ENCODE measurements at regions not wholly inside any gene's neighbourhood (a gene's known extent, or its start where the extent isn't known, plus 50 kb on each side); places are given as distances from the start of the nearest gene placed in this dataset.
"Not testable (repeated sequence)": the region's sequence is repeated elsewhere in the genome, so short reads cannot be mapped to it uniquely, and the experiment has no call there.

DNA sequence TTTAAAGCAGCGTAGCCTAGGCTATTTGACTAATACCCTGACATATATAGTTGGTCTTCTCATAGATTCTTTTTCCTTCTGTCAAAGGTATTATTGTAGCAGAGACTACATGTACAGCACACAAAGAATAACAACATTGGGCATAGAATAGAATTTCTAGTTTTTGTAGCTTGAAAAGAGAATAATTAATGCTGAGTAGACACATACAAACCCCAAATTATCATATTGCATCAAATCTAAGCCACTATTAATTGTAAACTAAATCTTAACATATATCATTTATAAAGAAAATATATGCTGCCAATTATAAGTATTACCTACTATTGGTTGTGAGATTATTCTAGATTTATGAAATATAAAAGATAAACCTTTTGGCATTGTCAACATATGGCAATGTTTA lies 574.5 kb downstream of the SLCO4C1 start:
- DNase-seq = no peak

DNA sequence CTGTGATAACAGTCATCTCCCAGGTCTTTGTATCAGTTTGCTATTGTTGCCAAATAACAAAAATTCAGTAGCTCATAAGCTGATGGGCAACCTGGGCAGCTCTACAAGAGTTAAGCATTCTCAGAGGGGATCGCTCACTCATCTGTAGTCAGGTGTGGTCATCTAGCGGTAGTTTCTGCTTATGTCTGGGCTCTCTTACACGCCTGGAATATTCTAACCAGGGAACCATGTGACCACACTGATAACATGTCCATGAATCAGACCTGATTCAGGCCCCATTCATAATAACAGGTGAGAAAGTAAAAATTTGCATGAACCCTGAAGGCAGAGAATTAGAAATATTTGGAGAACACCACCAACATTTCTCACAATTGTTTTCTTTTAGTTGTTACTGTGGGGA lies 576.1 kb downstream of the SLCO4C1 start:
- DNase-seq = no peak

DNA sequence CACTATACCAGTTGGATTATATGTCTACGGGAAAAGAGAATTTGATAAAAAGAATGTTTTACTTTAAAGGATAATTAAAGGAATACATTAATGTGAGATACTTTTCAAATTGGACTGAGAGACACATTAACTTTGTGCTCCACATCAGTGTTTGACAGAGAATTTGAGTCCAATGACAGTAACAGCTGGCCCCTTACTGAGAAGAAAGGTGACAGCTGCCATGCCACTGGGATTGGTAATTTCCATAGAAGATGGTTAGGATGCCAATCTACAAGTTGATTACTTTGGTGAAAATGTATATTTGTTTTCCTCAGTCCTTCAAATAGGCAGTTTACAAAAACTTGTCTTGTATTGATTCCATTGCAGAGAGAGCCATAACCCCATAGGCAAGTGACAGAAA lies 578.4 kb downstream of the SLCO4C1 start:
- no peak for DNase-seq

DNA sequence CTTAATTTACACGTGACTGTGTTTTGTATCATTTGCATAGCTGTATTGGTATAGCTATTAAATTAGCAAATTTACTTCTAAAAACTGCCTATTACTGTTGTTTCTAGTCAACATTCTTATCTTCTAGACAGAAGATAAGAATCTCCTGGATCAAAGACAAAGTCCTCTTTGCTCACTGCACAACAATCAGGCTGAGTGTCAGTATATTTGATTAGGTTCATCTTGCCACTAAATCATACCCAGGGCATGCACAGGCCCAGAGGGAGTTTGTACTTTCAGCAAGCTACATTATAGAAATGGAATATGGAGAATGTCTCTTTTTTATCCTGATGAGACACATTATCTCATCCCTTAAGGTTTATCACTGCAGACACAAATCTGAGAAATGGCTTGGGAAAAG lies 579.1 kb downstream of the SLCO4C1 start:
- DNase-seq = no peak

DNA sequence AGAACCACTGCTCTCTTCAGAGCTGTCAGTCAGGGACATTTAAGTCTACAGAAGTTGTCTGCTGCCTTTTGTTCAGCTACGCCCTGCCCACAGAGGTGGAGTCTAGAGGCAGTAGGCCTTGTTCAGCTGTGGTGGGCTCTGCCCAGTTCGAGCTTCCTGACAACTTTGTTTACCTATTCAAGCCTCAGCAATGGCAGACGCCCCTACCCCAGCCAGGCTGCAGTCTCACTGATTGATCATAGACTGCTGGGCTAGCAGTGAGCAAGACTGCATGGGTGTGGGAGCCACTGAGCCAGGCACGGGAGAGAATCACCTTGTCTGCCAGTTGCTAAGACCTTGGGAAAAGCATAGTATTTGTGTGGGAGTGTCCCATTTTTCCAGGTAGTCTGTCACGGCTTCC lies 580.3 kb downstream of the SLCO4C1 start:
- not testable (repeated sequence) for DNase-seq

DNA sequence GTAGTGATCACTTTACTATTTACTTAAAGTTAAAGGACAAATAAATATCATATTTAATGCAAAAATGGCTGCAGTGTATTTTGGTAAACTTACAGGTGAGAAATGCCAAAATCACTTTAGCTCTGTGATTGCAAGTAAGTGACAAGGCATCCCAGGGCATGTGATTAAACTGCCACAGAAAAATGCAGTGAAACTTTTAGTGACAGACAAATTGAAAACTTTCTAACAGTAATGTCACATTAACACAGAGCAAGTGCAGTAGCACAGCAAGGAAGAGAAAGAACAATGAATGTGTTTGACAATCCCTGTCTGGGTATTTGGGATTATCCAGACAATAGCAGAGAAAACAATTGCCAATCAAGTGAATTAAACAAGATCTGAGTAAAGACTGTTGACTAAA lies 606.8 kb downstream of the SLCO4C1 start:
- no peak for DNase-seq

DNA sequence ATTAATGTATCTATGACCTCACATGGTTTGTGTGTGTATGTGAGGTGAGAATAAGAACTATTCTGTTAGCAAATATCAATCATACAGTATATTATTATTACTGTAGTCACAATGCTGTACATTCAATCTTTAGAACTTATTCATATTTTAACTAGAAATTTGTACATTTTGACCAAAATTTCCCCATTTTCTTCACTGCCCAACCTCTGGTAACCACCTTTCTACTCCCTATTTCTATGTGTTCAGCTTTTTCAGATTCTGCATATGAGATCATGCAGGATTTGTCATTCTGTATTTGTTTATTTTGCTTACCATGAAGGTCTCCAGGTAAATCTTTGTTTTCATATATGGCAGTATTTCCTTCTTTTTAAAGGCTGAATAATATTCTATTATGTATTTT lies 607.9 kb downstream of the SLCO4C1 start:
- no peak for DNase-seq

DNA sequence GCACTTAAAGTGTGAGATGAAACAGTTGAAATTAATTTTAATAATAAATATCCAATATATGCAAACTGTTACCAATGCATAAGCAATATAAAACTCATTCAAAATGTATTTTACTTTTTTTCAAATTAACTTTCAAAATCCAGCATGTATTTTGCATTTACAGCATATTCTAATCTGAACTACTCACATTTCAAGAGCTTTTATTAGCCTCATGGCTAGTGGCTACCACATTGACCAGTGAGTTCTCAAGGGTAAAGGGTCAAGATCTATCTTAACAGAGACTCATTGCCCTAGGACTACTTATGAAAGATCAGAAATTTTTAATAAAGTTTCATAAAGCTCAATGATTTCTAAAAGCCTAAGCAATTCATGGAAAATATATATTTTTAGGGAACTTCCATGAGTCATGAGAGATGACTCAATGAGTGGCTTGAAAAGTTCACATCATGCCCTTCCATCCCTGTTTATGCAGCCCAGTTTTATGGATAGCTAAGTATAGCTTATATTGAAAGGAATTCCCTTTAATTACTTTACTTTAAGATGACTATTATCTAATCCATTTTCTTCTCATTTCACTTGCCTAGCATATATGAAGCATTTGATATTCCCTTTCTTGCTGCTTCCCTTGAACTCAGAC lies 608.6 kb downstream of the SLCO4C1 start:
- no peak for DNase-seq

DNA sequence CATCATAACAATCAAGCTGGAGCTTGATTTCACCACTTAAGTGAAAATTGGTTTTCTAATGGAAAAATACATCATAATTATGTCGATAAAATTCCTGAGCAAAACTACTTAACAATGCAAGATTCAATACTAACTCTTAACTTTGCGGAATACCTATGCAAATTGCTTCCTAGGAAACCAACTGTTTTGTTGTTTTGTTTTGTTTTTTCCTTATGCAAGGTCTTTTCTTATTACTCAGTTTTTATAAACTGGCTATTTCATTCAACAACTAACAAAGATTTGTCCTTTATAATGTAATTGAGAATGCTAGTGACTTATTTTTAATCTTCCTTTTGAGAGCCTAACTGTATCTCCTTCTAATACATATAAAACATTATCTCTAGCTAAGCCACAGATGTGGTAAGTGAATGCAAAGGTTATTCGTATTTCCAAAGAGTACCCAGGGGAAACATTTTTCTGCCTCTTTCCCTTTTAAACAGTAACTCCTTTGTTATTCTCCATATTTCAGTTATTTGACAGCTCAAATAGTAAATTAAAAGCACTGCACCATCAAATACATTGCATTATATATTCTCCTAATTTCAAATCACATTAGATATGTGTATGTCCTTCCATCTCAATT lies 609.4 kb downstream of the SLCO4C1 start:
- DNase-seq = no peak

DNA sequence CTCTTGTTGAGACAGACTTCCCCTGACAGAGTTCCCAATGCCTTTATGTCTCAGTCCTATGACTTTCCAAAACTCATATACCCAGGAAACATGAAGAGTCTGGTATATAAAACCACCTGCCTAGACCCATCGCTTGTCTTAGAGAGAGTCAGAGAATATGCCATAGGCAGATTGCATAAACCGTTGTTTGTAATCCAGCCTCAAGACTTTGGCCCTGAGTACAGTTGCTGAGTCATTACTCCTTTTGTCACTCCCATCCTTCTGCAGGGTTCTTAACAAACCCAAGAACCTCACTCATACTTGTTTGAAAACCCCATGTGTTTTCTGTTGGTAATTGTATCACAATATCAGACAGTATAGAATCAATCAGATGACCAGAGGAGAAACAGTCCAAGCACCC lies 616.3 kb downstream of the SLCO4C1 start:
- DNase-seq = no peak

DNA sequence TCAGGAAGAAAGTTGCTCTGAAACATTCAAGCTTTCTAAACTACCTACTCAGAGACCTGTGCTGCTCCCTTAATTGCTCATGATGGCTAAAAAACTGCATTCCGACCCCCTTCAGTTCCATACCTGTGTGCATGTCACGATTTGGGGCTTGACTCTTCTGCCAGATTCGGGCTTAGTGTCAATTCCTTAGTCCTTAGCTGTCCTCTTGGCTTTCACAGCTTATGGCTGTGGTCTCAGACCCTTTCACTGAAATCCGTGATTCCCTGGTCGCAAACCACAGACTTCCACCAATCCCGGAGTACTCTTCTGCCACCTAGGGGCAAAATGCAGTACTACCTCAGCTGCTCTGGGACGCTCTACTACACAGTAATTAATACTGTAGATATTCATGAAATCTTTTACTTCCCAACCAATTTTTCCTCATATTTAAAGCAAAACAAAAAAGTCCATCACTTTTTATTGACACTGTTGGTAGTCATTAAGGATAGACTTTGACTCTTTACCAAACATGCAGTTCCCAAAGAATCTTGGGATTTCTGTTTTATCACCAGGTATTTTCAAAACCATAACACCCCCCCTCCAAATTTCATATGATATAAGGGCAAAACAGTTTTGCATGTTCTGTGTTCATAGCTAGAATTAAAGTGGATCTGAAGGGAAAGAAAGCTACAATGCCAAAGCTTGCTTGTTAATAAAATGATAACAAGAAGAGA lies 617.4 kb downstream of the SLCO4C1 start:
- DNase-seq = peak; percentile 44

DNA sequence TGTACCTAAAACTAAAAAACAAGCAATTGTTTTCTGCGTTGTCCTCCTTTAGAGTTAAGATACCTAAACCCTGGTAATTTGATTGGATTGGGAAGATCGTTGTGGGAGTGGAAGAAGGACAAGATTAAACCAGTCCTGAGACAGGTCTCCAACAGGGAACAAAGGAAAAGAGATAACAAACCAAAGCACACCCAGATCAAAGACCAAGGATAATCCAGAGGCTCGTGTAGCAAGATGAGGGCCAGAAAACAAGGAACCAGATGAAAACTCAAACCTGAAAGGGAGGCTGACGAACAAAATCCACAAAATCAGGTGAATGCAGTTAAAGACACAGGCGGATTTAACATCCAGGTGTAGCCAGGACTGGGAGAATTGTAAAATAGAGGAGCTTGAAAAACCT lies 618.1 kb downstream of the SLCO4C1 start:
- no peak for DNase-seq

DNA sequence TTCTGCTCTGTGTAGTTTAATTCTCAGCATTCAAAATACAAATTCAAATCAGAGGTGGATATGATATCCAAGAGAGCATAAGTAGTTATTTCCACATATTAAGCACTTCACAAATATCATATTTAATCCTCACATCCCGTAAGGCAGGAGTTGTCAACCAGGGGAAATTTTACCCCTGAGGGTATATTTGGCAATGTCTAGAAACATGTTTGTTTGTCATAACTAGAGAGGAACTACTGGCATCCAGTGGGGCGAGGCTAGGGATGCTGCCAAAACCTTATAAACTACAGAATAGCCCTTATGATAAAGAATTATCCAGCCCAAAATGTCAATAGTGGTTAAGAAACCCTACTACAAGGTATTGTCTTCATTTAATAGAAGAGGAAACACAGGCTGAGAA lies 619.4 kb downstream of the SLCO4C1 start:
- no peak for DNase-seq

DNA sequence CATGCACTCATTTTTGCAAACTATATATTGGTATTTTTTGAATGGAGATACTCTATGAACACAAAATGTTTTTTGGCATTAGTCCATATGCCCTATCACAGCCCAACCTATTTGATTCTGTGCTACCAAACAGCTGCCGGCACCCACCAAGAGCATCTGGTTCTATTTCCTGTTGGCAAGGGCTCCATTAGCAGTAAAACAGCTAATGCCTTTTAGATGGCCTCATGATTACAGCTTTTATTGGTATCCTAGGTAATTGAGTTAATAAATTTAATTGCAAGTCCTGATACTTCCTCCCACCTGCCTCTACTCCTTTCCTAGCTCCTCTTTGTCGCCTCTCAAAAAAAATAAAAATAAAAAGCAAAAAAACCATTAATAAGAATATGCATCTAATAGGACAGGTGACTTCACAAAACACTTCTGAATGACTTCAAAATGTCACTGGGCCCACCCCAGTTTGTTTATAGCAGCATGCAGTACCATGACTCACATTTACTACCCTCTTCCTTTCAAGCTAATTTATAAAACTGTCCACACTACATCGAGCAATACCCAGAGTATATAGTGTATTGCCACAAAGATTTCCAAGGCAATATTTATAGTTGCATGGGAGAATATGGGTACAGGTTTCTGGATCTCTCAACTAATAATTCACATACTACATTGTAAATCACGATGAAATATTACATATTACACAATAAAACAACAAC lies 620.4 kb downstream of the SLCO4C1 start:
- DNase-seq = peak; percentile 65

DNA sequence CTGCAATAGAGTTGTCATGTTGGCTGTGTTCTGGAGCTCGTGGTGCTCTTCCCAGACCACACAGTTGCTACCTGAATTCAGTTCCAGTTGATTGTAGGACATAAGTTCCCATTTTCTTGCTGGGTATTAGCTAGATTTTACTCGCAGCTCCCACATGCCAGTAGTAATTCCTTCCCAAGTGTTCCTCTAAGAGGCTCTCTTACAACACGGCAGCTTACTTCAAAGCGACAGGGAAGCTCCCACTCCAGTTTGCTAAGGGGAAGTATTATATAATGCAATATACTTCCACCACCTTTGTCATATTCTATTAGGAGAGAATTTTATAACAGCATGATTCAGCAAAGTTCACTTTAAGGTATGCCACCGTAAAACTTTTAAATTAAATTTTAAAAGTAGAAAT lies 623.0 kb downstream of the SLCO4C1 start:
- no peak for DNase-seq

DNA sequence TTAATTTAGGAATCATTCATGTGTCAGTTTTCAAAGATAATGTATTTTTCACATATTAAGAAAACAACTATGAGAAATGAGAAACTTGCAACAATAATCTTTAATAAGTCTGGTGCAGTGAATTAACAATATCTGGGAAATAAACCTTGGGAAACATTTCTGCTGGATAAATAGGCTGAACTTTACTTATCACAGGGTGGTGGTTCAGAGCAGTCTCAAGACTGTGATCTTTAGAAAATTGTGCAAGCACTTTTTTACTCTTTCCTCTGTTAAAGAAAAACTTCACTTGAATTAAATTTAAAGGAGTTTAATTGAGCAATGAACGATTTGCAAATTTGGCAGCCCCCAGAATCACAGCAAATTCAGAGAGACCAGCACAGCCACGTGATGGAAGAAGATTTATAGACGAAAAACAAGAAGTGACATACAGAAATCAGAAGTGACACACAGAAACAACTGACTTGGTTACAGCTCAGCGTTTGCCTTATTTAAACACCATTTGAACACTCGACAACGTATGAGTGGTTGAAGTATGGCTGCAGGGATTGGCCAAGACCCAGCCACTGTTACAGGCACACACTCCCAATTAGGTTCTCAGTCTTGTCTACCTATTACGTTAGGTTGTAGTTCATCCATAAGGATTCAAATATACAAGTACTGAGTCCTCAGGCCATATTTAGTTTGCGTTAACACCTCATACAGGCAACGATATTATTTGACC lies 631.9 kb downstream of the SLCO4C1 start:
- DNase-seq = no peak

DNA sequence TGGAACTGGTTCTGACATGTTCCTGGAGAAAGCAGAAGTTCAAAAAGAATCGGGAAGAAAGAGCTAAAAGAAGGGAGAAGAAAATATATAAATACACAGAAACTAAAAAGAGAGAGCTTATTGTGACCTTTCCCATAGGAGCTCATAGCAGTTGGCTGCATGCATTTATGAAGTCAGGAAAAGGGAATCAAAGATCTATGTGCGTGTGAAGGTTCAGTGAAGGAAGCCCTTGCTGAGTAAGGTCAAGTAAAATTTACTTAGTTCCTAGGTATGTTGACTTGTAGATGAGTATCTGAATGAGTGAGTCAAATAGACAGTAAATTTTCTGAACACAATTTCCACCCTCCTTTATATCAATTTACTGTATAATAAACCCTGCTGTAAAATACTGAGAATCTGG lies 632.5 kb downstream of the SLCO4C1 start:
- no peak for DNase-seq

DNA sequence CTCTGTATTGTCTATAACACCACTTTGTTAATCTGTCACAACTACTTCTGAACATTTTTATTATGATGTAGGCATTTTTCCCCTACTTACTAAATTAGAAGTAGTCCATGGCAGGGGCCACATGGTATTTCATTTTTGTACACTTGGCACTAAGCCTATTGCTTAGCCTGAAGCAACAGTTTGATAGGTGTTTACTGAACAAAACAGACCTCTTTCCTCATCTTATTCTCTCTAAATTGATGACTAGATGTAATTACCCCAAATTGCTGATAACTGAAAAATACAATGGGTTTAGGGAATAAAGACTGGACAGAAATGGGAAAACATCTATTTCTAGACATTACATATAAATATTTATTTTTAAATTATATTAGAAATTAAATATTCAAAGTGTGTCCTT lies 633.8 kb downstream of the SLCO4C1 start:
- DNase-seq = no peak

DNA sequence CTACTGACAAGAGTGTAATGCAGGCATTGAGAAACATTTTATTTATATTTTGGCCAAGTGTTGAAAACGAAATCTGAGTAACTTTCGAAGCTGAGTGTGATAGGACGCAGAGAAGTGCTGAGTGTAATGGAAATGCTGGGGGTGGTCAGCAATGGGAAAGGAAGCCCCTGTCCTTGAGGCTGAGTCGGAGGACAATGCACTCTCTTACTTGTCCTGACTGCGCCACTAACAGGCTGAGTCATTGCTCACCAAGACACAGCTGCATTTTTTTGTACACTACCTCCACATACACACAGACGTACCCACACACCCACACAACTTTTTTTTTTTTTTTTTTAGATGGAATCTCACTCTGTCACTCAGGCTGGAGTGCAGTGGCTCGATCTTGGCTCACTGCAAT lies 637.7 kb downstream of the SLCO4C1 start:
- DNase-seq = no peak

DNA sequence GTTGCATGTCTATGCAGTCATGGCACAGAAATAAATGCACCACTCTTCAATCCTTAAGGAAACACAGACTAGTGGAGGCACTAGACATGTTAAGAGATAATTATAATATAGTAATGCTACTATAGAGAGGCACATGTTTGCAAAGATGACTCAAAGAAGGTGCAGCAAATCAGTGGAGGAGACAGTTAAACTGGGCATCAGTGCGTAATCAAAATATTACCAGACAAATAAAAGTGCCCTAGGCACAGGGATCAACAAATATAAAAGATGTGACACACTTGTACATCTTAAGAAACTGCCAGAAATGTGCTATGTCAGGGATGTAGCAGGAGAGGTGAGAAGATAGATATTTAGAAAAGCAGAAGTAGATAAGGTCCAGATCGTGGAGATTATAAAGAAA lies 642.1 kb downstream of the SLCO4C1 start:
- DNase-seq = no peak

DNA sequence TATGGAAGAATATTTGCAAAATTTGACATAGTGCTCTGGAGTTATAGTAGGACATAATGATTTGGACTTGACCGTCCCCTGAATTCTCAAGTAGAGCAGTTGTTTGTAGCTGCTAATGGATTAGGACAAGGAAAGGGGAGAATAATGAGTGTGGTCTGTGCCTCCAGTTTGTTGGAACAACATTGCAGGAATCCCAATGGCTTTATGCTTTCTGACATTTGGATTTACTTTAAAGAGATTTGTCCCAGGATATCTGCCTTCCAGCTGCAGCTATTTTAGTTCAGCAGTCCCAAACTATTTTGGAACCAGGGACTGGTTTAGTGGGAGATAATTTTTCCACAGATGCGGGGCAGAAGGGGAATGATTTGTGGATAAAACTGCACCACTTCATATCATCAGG lies 648.2 kb downstream of the SLCO4C1 start:
- DNase-seq = no peak

DNA sequence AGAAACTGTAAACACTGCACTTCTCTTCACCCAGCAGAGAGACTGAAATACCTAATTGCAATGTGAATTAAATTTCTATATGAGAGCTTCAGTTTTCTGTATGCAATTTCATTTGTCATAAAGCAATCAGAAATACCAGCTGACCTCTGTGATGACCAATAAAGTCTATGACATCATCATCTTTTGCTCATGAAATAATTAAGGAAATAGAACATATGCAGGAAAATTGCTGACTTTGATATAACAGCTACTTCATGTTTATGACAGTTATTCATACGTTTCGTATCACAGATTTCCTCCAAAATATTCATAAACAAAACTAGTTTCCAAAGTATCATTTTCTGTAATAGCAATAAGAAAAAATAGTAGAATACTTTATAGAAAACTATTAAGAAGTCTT lies 652.3 kb downstream of the SLCO4C1 start:
- no peak for DNase-seq

DNA sequence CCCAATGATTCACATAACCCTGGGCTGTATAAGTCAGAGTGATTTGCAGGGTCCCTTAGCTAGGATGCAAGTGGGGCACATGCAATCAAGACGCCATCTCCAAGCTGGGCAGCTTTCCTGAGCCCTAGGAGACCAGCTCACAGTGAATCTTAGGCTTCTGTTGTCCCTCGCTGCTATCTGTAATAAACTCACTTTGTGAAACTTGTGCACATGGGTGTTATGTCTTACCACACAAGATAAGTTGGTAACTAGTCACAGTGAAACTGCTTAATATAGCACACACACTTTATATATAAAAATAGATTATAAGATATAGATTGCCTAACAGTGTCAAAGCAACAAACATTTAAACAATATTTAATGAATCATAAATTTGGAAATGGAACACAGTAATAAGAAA lies 658.5 kb downstream of the SLCO4C1 start:
- no peak for DNase-seq

All from NCI-H1092 treated with DMSO at 0.1 percent for 48 hours (cell line).